Natural killer cell treated with Interleukin-12 subunit alpha and Interleukin-12 subunit beta and Interleukin-15 and Interleukin-18, amount 100 ng/mL, for 72 hours (primary cell): ENCODE measurements at regions not wholly inside any gene's neighbourhood (a gene's known extent, or its start where the extent isn't known, plus 50 kb on each side); places are given as distances from the start of the nearest gene placed in this dataset.

Experiments
- ATAC-seq, 2 donors: fragments of 150-1000 bp; cut with Tn5 transposase in 1 of 2; sonication (Bioruptor Pico), chemical (Tn5 transposase) in 1 of 2; 2 replicates each; pipeline ENCODE4 v1.10.0; 2021
- DNase-seq: peaks from one replicate; pipeline ENCODE4 v3.0.0; 2022; ENCODE audit warnings: low spot score
- H3K27ac Mint-ChIP-seq, 2 donors: 1 replicate in 1 of 2; 2 replicates in 1 of 2; pipeline ENCODE4 v1.8.0; 2022; ENCODE audit warnings: mixed read lengths in 2 of 2, mild to moderate bottlenecking in 1 of 2, moderate library complexity in 1 of 2
- H3K27me3 Mint-ChIP-seq, 2 donors: 1 replicate in 1 of 2; 2 replicates in 1 of 2; pipeline ENCODE4 v1.8.0; 2022; ENCODE audit warnings: mixed read lengths in 2 of 2
- H3K36me3 Mint-ChIP-seq: one replicate; pipeline ENCODE4 v1.8.0; 2022; ENCODE audit warnings: mixed read lengths
- H3K4me1 Mint-ChIP-seq, 2 donors: 1 replicate in 1 of 2; 2 replicates in 1 of 2; pipeline ENCODE4 v1.8.0; 2022; ENCODE audit warnings: low read depth in 2 of 2, mixed read lengths in 2 of 2, mild to moderate bottlenecking in 1 of 2
- H3K4me3 Mint-ChIP-seq: one replicate; pipeline ENCODE4 v1.8.0; 2022; ENCODE audit warnings: mixed read lengths
- H3K9me3 Mint-ChIP-seq: 2 replicates; pipeline ENCODE4 v1.8.0; 2022; ENCODE audit warnings: mixed read lengths

GRCh38 chr12:89901906-89902642 is 193.4 kb upstream of the ATP2B1 start:
- ATAC-seq = no peak
- Mint-ChIP-seq H3K9me3 (no peaks in the 10 kb centered on the region), H3K4me1 (no peaks in the 10 kb centered on the region), H3K27ac (no peak overlapping the region), H3K36me3 (no peaks in the 10 kb centered on the region), H3K4me3 (no peak overlapping the region), H3K27me3 (no peaks in the 10 kb centered on the region)
- DNase-seq = no peak

GRCh38 chr12:89901319-89901718 is 192.7 kb upstream of the ATP2B1 start:
- Mint-ChIP-seq H3K27me3 (no peaks in the 10 kb centered on the region), H3K9me3 (no peaks in the 10 kb centered on the region), H3K4me1 (no peaks in the 10 kb centered on the region), H3K27ac (peak overlapping the region in 1 of 2 donors; percentile 27), H3K4me3 (no peak overlapping the region), H3K36me3 (no peaks in the 10 kb centered on the region)
- DNase-seq = no peak
- ATAC-seq = no peak

DNA sequence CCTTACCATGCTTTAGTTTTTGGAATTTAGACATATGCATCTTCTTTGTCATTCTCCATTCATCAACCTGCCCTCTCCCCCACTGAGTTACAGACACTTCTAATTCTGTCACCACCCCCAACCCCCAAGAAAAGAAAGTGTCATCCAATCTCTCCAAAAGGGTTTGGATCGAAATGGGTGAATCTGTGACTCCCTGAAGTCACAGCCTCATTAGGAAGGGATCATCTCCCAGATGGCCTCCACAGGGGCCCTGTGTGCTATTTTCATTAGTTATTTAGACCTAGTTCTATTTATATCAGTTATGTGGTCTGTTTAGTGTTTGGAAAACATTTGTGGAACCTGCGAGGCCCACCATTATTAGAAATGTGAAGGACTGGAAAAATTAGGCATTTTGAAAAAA is 191.0 kb upstream of the ATP2B1 start:
- peak overlapping the region in 1 of 2 donors; percentile 53 for H3K27ac Mint-ChIP-seq
- H3K36me3 Mint-ChIP-seq = no peaks in the 10 kb centered on the region
- no peak for DNase-seq
- ATAC-seq = no peak
- H3K4me1 Mint-ChIP-seq = no peaks in the 10 kb centered on the region
- no peak overlapping the region for H3K4me3 Mint-ChIP-seq
- no peaks in the 10 kb centered on the region for H3K27me3 Mint-ChIP-seq
- no peaks in the 10 kb centered on the region for H3K9me3 Mint-ChIP-seq

- H3K9me3 Mint-ChIP-seq = peaks cover 3% of the 10 kb centered on the region
- peaks cover 4 to 8% of the 10 kb centered on the region in 2 donors for H3K4me1 Mint-ChIP-seq
- H3K36me3 Mint-ChIP-seq = peaks cover 4% of the 10 kb centered on the region
- H3K27ac Mint-ChIP-seq = no peak overlapping the region
- ATAC-seq = no peak
- no peaks in the 10 kb centered on the region for H3K27me3 Mint-ChIP-seq
- H3K4me3 Mint-ChIP-seq = no peak overlapping the region
- DNase-seq = no peak
Observed at GRCh38 chr12:89895591-89895990, 187.0 kb upstream of the ATP2B1 start.

DNA sequence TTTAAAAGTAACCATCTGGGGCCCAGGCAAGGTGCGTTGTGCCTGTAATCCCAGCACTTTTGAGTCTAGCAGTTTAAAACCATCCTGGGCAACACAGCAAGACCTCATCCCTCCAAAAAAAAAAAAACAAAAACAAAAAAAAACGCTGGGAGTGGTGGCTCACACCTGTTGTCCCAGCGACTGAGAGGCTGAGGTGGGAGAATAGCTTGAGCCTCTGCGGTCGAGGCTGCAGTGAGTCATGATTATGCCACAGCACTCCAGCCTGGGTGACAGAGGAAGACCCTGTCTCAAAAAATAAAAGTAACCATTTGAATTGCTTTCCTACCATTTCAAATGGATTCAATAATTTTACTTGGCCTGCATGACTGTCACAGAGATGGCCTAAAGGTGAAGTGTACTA is 186.5 kb upstream of the ATP2B1 start:
- Mint-ChIP-seq H3K27me3 (no peaks in the 10 kb centered on the region), H3K9me3 (peaks cover 4% of the 10 kb centered on the region), H3K4me3 (no peak overlapping the region), H3K36me3 (peaks cover 7% of the 10 kb centered on the region), H3K27ac (no peak overlapping the region), H3K4me1 (peaks cover 4 to 8% of the 10 kb centered on the region in 2 donors)
- DNase-seq (no peak), ATAC-seq (no peak)

DNA sequence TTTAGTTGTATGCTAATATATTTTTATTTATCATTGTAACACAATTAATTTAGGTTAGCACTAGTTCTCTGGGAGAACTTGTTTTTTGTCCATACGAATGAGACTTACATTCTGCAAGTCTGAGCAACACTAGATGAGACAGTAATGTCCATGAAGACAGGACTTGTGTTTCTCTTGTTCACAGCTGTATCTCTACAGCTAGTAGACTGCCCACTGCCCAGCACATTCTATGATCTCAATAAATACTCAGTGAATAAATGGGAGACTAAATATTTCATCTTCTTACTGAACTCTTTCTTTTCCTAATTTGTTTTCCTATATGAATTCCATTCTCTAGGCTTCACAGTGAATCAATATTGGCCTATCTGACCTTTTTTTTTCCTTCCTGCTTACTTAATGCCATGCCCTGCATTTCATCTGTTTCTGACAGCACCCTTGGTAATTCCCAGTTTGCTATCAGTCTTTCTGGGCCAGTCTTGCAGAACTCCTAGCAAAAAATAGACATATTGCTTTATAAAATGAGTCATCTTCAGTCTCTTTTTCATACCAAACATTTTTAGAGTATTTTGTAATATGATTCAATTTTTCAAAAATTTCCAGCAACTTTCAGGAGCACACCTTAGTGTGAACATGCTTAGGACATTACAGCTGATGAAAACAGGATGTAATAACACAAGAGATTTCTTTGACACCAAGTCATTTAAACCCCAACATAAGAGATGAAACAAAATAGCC is 185.5 kb upstream of the ATP2B1 start:
- DNase-seq = no peak
- H3K9me3 Mint-ChIP-seq = peaks cover 4% of the 10 kb centered on the region
- no peak for ATAC-seq
- H3K36me3 Mint-ChIP-seq = peaks cover 7% of the 10 kb centered on the region
- no peak overlapping the region for H3K27ac Mint-ChIP-seq
- H3K4me3 Mint-ChIP-seq = no peak overlapping the region
- no peaks in the 10 kb centered on the region for H3K27me3 Mint-ChIP-seq
- peaks cover 4 to 8% of the 10 kb centered on the region in 2 donors for H3K4me1 Mint-ChIP-seq

DNA sequence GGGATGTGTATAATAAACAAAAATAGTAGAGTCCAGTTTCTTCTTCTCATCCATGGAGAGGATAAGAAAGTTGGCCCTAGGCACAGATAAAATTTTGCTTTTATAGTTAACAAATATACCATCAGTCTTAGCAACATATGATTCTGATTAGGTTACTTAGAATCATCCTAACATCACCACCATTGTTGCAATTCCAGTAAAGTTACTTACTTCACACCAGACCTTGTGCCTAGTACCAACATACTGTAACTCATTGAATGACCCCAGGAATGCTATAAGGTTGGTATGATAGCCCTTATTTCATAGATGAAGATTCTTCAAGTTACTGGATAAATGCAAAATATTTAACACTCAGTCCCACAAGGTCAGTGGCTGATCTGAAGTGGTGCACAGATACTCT is 183.8 kb upstream of the ATP2B1 start:
- Mint-ChIP-seq H3K27ac (no peak overlapping the region), H3K4me1 (peaks cover 4 to 8% of the 10 kb centered on the region in 2 donors), H3K27me3 (no peaks in the 10 kb centered on the region), H3K9me3 (peaks cover 4% of the 10 kb centered on the region), H3K36me3 (peaks cover 7% of the 10 kb centered on the region), H3K4me3 (no peak overlapping the region)
- DNase-seq = no peak
- ATAC-seq = no peak

DNA sequence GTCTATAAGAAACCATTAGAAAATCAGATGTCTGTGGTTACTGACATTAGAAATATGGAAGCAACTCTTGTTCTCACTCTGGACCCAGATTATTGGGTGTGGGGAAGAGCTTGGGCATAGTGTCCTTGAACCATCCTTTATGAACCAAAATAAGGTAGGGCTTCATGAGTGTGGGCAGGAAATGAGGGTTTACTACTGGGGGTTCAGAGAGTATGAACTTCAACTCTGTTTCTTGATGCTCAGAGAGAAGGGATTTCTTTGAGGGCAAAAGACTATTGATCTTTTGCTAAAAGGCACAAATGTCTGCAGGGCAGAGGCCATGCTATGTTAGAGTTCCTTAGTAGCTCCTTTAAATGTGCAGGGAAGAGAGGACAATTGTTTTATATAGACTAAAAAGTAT is 183.3 kb upstream of the ATP2B1 start:
- no peak for ATAC-seq
- H3K27me3 Mint-ChIP-seq = no peaks in the 10 kb centered on the region
- peaks cover 4% of the 10 kb centered on the region for H3K9me3 Mint-ChIP-seq
- H3K36me3 Mint-ChIP-seq = peaks cover 7% of the 10 kb centered on the region
- no peak for DNase-seq
- no peak overlapping the region for H3K4me3 Mint-ChIP-seq
- H3K27ac Mint-ChIP-seq = no peak overlapping the region
- peaks cover 4 to 8% of the 10 kb centered on the region in 2 donors for H3K4me1 Mint-ChIP-seq

- ATAC-seq (no peak), DNase-seq (no peak)
- Mint-ChIP-seq H3K27me3 (no peaks in the 10 kb centered on the region), H3K36me3 (peaks cover 7% of the 10 kb centered on the region), H3K27ac (no peak overlapping the region), H3K4me3 (no peak overlapping the region), H3K9me3 (peaks cover 4% of the 10 kb centered on the region), H3K4me1 (peaks cover 4 to 8% of the 10 kb centered on the region in 2 donors)
Observed at GRCh38 chr12:89890161-89890560, 181.5 kb upstream of the ATP2B1 start.

- H3K27ac Mint-ChIP-seq = no peak overlapping the region
- no peaks in the 10 kb centered on the region for H3K27me3 Mint-ChIP-seq
- peaks cover 2 to 8% of the 10 kb centered on the region in 2 donors for H3K4me1 Mint-ChIP-seq
- no peak overlapping the region for H3K4me3 Mint-ChIP-seq
- DNase-seq (no peak), ATAC-seq (no peak)
- peaks cover 4% of the 10 kb centered on the region for H3K9me3 Mint-ChIP-seq
- peaks cover 7% of the 10 kb centered on the region for H3K36me3 Mint-ChIP-seq
Observed at GRCh38 chr12:89889062-89889461, 180.4 kb upstream of the ATP2B1 start.

DNA sequence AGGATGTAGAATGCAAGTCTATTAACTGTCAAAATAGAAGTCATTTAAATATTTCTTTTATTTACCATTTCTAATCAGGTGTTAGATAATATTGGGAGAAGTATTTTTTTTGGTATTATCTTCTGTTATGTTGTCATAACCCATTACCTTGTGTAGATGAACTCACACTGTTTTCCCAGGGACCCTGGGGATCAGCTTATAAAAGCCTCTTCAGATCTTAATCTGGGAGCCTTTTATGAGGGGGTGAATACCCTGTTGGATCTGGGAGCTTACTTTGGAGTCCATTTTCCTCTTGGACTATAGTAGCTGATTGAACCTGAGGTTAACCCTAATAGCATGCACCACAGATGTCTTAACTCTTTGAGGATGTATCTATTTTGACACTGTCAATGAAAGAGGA is 176.3 kb upstream of the ATP2B1 start:
- ATAC-seq (no peak), DNase-seq (no peak)
- peak overlapping the region; percentile 90 to 98 for H3K27ac Mint-ChIP-seq
- H3K4me1 Mint-ChIP-seq = peaks cover 30 to 35% of the 10 kb centered on the region in 2 donors
- no peaks in the 10 kb centered on the region for H3K27me3 Mint-ChIP-seq
- no peaks in the 10 kb centered on the region for H3K9me3 Mint-ChIP-seq
- no peaks in the 10 kb centered on the region for H3K36me3 Mint-ChIP-seq
- no peak overlapping the region for H3K4me3 Mint-ChIP-seq

DNA sequence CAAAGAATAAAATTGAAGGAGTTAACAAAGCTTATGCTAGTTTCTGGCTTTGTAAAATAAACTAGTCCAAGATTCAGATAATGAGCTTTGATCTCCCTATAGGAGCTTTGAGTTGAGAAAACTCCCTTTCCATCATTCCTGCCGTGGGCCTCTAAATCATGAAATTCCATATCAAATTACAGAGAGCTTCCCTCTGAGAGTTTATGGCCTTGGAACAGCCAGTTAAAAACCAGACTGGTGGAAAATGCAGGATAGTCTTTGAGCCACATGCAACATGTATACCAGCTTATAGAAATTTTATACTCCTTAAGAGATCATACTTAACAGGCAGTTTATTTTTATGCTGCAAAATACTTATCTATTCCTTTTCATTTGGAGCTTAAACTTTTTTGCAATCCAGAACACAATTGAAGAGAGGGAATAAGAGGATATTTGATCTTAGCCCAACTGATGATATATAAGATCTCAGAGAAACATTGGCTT is 175.8 kb upstream of the ATP2B1 start:
- H3K27me3 Mint-ChIP-seq = no peaks in the 10 kb centered on the region
- H3K4me3 Mint-ChIP-seq = no peak overlapping the region
- peaks cover 30 to 35% of the 10 kb centered on the region in 2 donors for H3K4me1 Mint-ChIP-seq
- DNase-seq (no peak), ATAC-seq (no peak)
- H3K27ac Mint-ChIP-seq = peak overlapping the region; percentile 90 to 98
- H3K9me3 Mint-ChIP-seq = no peaks in the 10 kb centered on the region
- no peaks in the 10 kb centered on the region for H3K36me3 Mint-ChIP-seq

GRCh38 chr12:89883630-89884389 is 175.2 kb upstream of the ATP2B1 start:
- H3K36me3 Mint-ChIP-seq = no peaks in the 10 kb centered on the region
- ATAC-seq (no peak), DNase-seq (no peak)
- no peaks in the 10 kb centered on the region for H3K9me3 Mint-ChIP-seq
- H3K4me3 Mint-ChIP-seq = peak overlapping the region; percentile 54
- peaks cover 30 to 35% of the 10 kb centered on the region in 2 donors for H3K4me1 Mint-ChIP-seq
- H3K27ac Mint-ChIP-seq = peak overlapping the region; percentile 90 to 98
- H3K27me3 Mint-ChIP-seq = no peaks in the 10 kb centered on the region

GRCh38 chr12:89882792-89883191 is 174.2 kb upstream of the ATP2B1 start:
- DNase-seq = no peak
- Mint-ChIP-seq H3K4me1 (peaks cover 35 to 36% of the 10 kb centered on the region in 2 donors), H3K4me3 (peak overlapping the region; percentile 86), H3K36me3 (no peaks in the 10 kb centered on the region), H3K27me3 (no peaks in the 10 kb centered on the region), H3K27ac (peak overlapping the region; percentile 90 to 98), H3K9me3 (no peaks in the 10 kb centered on the region)
- ATAC-seq = peak in 1 of 2 donors; percentile 73
